ENCODE measurements at regions not wholly inside any gene's neighbourhood (a gene's known extent, or its start where the extent isn't known, plus 50 kb on each side); places are given as distances from the start of the nearest gene placed in this dataset.

- no peak for DNase-seq
Observed at GRCh38 chr14:101110729-101111619, 207.5 kb upstream of the RTL1 start.

GRCh38 chr14:101111620-101112290 is 208.2 kb upstream of the RTL1 start:
- no peak for DNase-seq

- no peak for DNase-seq
Observed at GRCh38 chr14:101112351-101113107, 209.0 kb upstream of the RTL1 start.

- DNase-seq, result no peak
Observed at GRCh38 chr14:101113108-101113612, 209.6 kb upstream of the RTL1 start.

GRCh38 chr14:101113835-101114725 is 210.6 kb upstream of the RTL1 start:
- no peak for DNase-seq

GRCh38 chr14:101114726-101115515 is 211.4 kb upstream of the RTL1 start:
- no peak for DNase-seq

- DNase-seq, result no peak
Observed at GRCh38 chr14:101115652-101116051, 212.1 kb upstream of the RTL1 start.

GRCh38 chr14:101116065-101116464 is 212.5 kb upstream of the RTL1 start:
- no peak for DNase-seq

GRCh38 chr14:101116486-101117130 is 213.1 kb upstream of the RTL1 start:
- DNase-seq, result no peak

- DNase-seq, result no peak
Observed at GRCh38 chr14:101117543-101117942, 214.0 kb upstream of the RTL1 start.

GRCh38 chr14:101118233-101118632 is 214.7 kb upstream of the RTL1 start:
- DNase-seq, result no peak

- no peak for DNase-seq
Observed at GRCh38 chr14:101118746-101119591, 215.4 kb upstream of the RTL1 start.

- DNase-seq, result no peak
Observed at GRCh38 chr14:101119830-101120571, 216.5 kb upstream of the RTL1 start.

- no peak for DNase-seq
Observed at GRCh38 chr14:101120641-101121507, 217.4 kb upstream of the RTL1 start.

GRCh38 chr14:101121508-101122139 is 218.1 kb upstream of the RTL1 start:
- no peak for DNase-seq

GRCh38 chr14:101122237-101123141 is 219.0 kb upstream of the RTL1 start:
- no peak for DNase-seq

Measured in NCI-H2227 treated with DMSO at 0.1 percent for 48 hours (cell line).